Nephron progenitor cell (in vitro differentiated cells): ENCODE measurements at regions not wholly inside any gene's neighbourhood (a gene's known extent, or its start where the extent isn't known, plus 50 kb on each side); places are given as distances from the start of the nearest gene placed in this dataset.
"Not testable (repeated sequence)": the region's sequence is repeated elsewhere in the genome, so short reads cannot be mapped to it uniquely, and the experiment has no call there.

Source experiments
- DNase-seq: peaks from one replicate; pipeline ENCODE4 v3.0.0; 2021
- H3K27ac Mint-ChIP-seq: 2 replicates; pipeline ENCODE4 v1.8.0; 2021; ENCODE audit warnings: mild to moderate bottlenecking, moderate library complexity, mixed read lengths
- H3K27me3 Mint-ChIP-seq: 2 replicates; pipeline ENCODE4 v1.8.0; 2021; ENCODE audit warnings: mild to moderate bottlenecking, low read depth, mixed read lengths; ENCODE audit not compliant: poor library complexity
- H3K36me3 Mint-ChIP-seq: 2 replicates; pipeline ENCODE4 v1.8.0; 2021; ENCODE audit warnings: low read depth, mixed read lengths
- H3K4me1 Mint-ChIP-seq: 2 replicates; pipeline ENCODE4 v1.8.0; 2021; ENCODE audit warnings: mixed read lengths
- H3K4me3 Mint-ChIP-seq: 2 replicates; pipeline ENCODE4 v1.8.0; 2021; ENCODE audit warnings: mild to moderate bottlenecking, moderate library complexity, mixed read lengths
- H3K9me3 Mint-ChIP-seq: 2 replicates; pipeline ENCODE4 v1.8.0; 2021; ENCODE audit warnings: mild to moderate bottlenecking, moderate library complexity, mixed read lengths
- CTCF ChIP-seq: fragments of 200-600 bp; sonication (generic); IDR thresholded peaks from 2 replicates; pipeline ENCODE4 v1.5.0; 2021; ENCODE audit warnings: antibody characterized with exemption

- Mint-ChIP-seq H3K27me3 (no peaks in the 10 kb centered on the region), H3K9me3 (peaks cover 13% of the 10 kb centered on the region), H3K4me1 (no peaks in the 10 kb centered on the region), H3K4me3 (no peak overlapping the region), H3K36me3 (no peaks in the 10 kb centered on the region), H3K27ac (no peak overlapping the region)
- no peak for TF ChIP-seq CTCF
- no peak for DNase-seq
Observed at GRCh38 chr2:223488814-223489213, 113.3 kb downstream of the SCG2 start.

GRCh38 chr2:223494496-223494895 is 107.7 kb downstream of the SCG2 start:
- no peaks in the 10 kb centered on the region for H3K27me3 Mint-ChIP-seq
- H3K4me1 Mint-ChIP-seq, result no peaks in the 10 kb centered on the region
- TF ChIP-seq CTCF, result no peak
- H3K27ac Mint-ChIP-seq, result no peak overlapping the region
- peaks cover 13% of the 10 kb centered on the region for H3K9me3 Mint-ChIP-seq
- no peak for DNase-seq
- H3K36me3 Mint-ChIP-seq, result no peaks in the 10 kb centered on the region
- no peak overlapping the region for H3K4me3 Mint-ChIP-seq

GRCh38 chr2:223494942-223495341 is 107.2 kb downstream of the SCG2 start:
- Mint-ChIP-seq H3K36me3 (no peaks in the 10 kb centered on the region), H3K27me3 (no peaks in the 10 kb centered on the region), H3K27ac (no peak overlapping the region), H3K4me1 (no peaks in the 10 kb centered on the region), H3K4me3 (no peak overlapping the region), H3K9me3 (peaks cover 13% of the 10 kb centered on the region)
- no peak for TF ChIP-seq CTCF
- DNase-seq, result no peak

- H3K4me1 Mint-ChIP-seq, H3K36me3 Mint-ChIP-seq, H3K4me3 Mint-ChIP-seq, H3K9me3 Mint-ChIP-seq, DNase-seq, H3K27me3 Mint-ChIP-seq, H3K27ac Mint-ChIP-seq: not testable (repeated sequence)
Observed at GRCh38 chr2:223496853-223497252, 105.3 kb downstream of the SCG2 start.

- H3K36me3 Mint-ChIP-seq, result no peaks in the 10 kb centered on the region
- no peak for TF ChIP-seq CTCF
- no peaks in the 10 kb centered on the region for H3K27me3 Mint-ChIP-seq
- no peak for DNase-seq
- H3K9me3 Mint-ChIP-seq, result no peaks in the 10 kb centered on the region
- H3K27ac Mint-ChIP-seq, result no peak overlapping the region
- no peaks in the 10 kb centered on the region for H3K4me1 Mint-ChIP-seq
- no peak overlapping the region for H3K4me3 Mint-ChIP-seq
Observed at GRCh38 chr2:223500709-223501108, 101.5 kb downstream of the SCG2 start.

- no peak for TF ChIP-seq CTCF
- Mint-ChIP-seq H3K4me3 (no peak overlapping the region), H3K27me3 (no peaks in the 10 kb centered on the region), H3K36me3 (no peaks in the 10 kb centered on the region), H3K27ac (no peak overlapping the region), H3K9me3 (no peaks in the 10 kb centered on the region), H3K4me1 (no peaks in the 10 kb centered on the region)
- no peak for DNase-seq
Observed at GRCh38 chr2:223501641-223502040, 100.5 kb downstream of the SCG2 start.
